Cardiac muscle cell (in vitro differentiated cells and primary cell): ENCODE measurements at regions not wholly inside any gene's neighbourhood (a gene's known extent, or its start where the extent isn't known, plus 50 kb on each side); places are given as distances from the start of the nearest gene placed in this dataset.

ENCODE experiments used
- DNase-seq, 2 donors: peaks; one replicate each; pipeline versions ENCODE4 v3.0.0 to v3.0.0-alpha.2; 2010 to 2017; ENCODE audit warnings: low read depth in 1 of 2, low spot score in 1 of 2
- H3K27ac ChIP-seq: fragments of 200-600 bp; sonication (generic); 2 replicates; pipeline ENCODE4 v1.5.1; 2016
- H3K27me3 ChIP-seq: fragments of 200-600 bp; sonication (generic); 2 replicates; pipeline ENCODE4 v1.6.0; 2016; ENCODE audit warnings: control low read depth
- H3K36me3 ChIP-seq: fragments of 200-600 bp; sonication (generic); 2 replicates; pipeline ENCODE4 v1.5.1; 2016; ENCODE audit warnings: control low read depth
- H3K4me1 ChIP-seq: fragments of 200-600 bp; sonication (generic); 2 replicates; pipeline ENCODE4 v1.8.1; 2017; ENCODE audit warnings: low read depth, mild to moderate bottlenecking, mixed run types
- H3K4me3 ChIP-seq: fragments of 200-600 bp; sonication (generic); 2 replicates; pipeline ENCODE4 v1.5.1; 2016; ENCODE audit warnings: mild to moderate bottlenecking
- H3K9me3 ChIP-seq: fragments of 200-600 bp; sonication (generic); 2 replicates; pipeline ENCODE4 v1.5.1; 2017; ENCODE audit warnings: low read depth, mild to moderate bottlenecking, control low read depth
- CTCF ChIP-seq: IDR thresholded peaks from 2 replicates; pipeline ENCODE4 v1.5.1; 2012; ENCODE audit warnings: low read depth, mild to moderate bottlenecking, low read length

GRCh38 chr5:53429706-53430105 is 50.7 kb upstream of the FST start:
- DNase-seq: no peak
- Histone ChIP-seq H3K4me3 (no peak overlapping the region), H3K9me3 (no peaks in the 10 kb centered on the region), H3K27me3 (no peaks in the 10 kb centered on the region), H3K36me3 (no peaks in the 10 kb centered on the region), H3K4me1 (peaks cover 4% of the 10 kb centered on the region), H3K27ac (no peak overlapping the region)
- TF ChIP-seq CTCF: no peak

GRCh38 chr5:53430618-53431252 is 49.7 kb upstream of the FST start:
- TF ChIP-seq CTCF: peak; percentile 61
- no peak overlapping the region for H3K27ac ChIP-seq
- peak; percentile 19 to 82 for DNase-seq
- H3K4me3 ChIP-seq: no peak overlapping the region
- peaks cover 2% of the 10 kb centered on the region for H3K4me1 ChIP-seq
- H3K36me3 ChIP-seq: no peaks in the 10 kb centered on the region
- H3K27me3 ChIP-seq: no peaks in the 10 kb centered on the region
- H3K9me3 ChIP-seq: no peaks in the 10 kb centered on the region
